ENCODE measurements at regions not wholly inside any gene's neighbourhood (a gene's known extent, or its start where the extent isn't known, plus 50 kb on each side); places are given as distances from the start of the nearest gene placed in this dataset.

DNA sequence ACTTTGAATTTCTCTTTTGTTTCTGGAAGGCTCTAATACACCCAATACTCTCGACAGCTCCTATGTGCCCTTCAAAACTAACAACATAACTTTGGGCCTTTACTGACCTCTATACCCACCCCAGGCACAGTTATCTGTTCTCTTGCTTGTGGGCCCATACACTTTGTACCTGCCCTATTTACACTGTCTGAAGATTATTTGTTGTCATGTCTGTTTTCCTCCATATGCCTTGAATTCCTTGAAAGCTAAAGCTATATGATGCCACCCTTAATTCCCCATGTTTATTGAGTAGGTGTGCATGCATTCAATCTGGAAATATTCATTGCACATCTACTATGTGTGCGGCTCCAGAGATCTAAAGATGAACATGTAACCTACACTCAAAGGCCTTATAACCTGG lies 267.6 kb downstream of the PLPP3 start (continued):
- no peak for TF ChIP-seq EGR1 (IDR thresholded peaks at IDR 0.05; ENCODE audit: borderline replicate concordance in 1 of 2, low read depth in 2 of 2, low read length in 2 of 2)
- no peak for TF ChIP-seq MYB (IDR thresholded peaks at IDR 0.05; ENCODE audit: borderline replicate concordance, low read depth, low read length)
- TF ChIP-seq, protein P1, sequence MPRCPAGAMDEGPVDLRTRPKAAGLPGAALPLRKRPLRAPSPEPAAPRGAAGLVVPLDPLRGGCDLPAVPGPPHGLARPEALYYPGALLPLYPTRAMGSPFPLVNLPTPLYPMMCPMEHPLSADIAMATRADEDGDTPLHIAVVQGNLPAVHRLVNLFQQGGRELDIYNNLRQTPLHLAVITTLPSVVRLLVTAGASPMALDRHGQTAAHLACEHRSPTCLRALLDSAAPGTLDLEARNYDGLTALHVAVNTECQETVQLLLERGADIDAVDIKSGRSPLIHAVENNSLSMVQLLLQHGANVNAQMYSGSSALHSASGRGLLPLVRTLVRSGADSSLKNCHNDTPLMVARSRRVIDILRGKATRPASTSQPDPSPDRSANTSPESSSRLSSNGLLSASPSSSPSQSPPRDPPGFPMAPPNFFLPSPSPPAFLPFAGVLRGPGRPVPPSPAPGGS (IDR thresholded peaks at IDR 0.05; ENCODE audit: borderline replicate concordance, insufficient read depth, low read depth, low read length, poor library complexity, severe bottlenecking) = no peak
- TF ChIP-seq RELA (IDR thresholded peaks at IDR 0.05; ENCODE audit: borderline replicate concordance, partially characterized antibody) = no peak
- TF ChIP-seq, protein P2, sequence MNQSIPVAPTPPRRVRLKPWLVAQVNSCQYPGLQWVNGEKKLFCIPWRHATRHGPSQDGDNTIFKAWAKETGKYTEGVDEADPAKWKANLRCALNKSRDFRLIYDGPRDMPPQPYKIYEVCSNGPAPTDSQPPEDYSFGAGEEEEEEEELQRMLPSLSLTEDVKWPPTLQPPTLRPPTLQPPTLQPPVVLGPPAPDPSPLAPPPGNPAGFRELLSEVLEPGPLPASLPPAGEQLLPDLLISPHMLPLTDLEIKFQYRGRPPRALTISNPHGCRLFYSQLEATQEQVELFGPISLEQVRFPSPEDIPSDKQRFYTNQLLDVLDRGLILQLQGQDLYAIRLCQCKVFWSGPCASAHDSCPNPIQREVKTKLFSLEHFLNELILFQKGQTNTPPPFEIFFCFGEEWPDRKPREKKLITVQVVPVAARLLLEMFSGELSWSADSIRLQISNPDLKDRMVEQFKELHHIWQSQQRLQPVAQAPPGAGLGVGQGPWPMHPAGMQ (IDR thresholded peaks at IDR 0.05; ENCODE audit: borderline replicate concordance) = no peak
- no peak for TF ChIP-seq CREB1 (IDR thresholded peaks at IDR 0.05; ENCODE audit: low read depth)
- no peak for TF ChIP-seq TCF12 (IDR thresholded peaks at IDR 0.05; ENCODE audit: low read depth, low read length)
- TF ChIP-seq TAF1 (IDR thresholded peaks at IDR 0.05; ENCODE audit: borderline replicate concordance, low read depth, low read length) = no peak
- no peak for TF ChIP-seq POU2F2 (IDR thresholded peaks at IDR 0.05; ENCODE audit: borderline replicate concordance, low read depth, low read length)
- TF ChIP-seq GATAD2B (conservative IDR thresholded peaks at IDR 0.05; ENCODE audit: low read depth) = no peak

DNA sequence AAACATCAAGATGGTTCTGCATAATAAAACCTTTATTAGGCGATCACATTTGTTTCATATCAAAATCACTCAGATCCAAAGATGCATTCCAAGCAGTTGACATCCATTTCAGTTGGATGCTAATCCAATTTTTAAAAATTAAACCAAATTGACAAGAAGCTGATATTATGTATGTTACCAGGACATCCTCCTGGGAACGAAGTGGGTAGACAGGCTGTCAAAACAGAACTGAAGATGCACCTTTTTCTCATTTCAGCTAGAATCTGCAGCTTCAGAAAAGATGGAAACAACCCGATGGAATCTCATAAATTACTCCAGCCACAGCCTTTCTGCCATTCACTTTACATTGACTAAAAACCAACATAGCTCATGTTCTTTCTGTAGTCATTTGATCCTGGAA lies 268.4 kb downstream of the PLPP3 start:
- ChIA-PET CTCF (interaction anchor here (0.7 kb wide), 1 partner anchor 9 kb away, joined by 3 read pairs; no protein-coding TSS in a partner anchor), RAD21 (ENCODE audit: unreplicated experiment) (interaction anchor here (0.7 to 1.4 kb wide), 2 partner anchors 9 to 11 kb away, joined by 3 to 4 read pairs; no protein-coding TSS in a partner anchor), POLR2A (interaction anchor here (0.7 to 1.5 kb wide), 4 partner anchors 8 to 22 kb away, joined by 4 to 7 read pairs (median 4); no protein-coding TSS in a partner anchor), SMC1A (ENCODE audit: uncharacterized antibody, unreplicated experiment) (interaction anchor here (1.0 to 3.2 kb wide), 3 partner anchors 9 to 32 kb away, joined by 4 to 19 read pairs (median 17); no protein-coding TSS in a partner anchor)
- H3K9ac ChIP-seq (ENCODE audit: control insufficient read depth, insufficient read depth, low read length) = no peak overlapping the region
- no peak overlapping the region for H3K4me2 ChIP-seq (ENCODE audit: control insufficient read depth, insufficient read depth)
- no TSS peak for BruUV-seq (replicated peaks)
- peaks cover 0 to 2% of the 10 kb centered on the region in 2 experiments; a peak in 1 of 4 replicates for H3K27me3 ChIP-seq (replicated peaks in 1 of 2; ENCODE audit: control insufficient read depth in 2 of 2, insufficient read depth in 2 of 2, low read length in 1 of 2)
- intact Hi-C loops (cut with micrococcal nuclease; ENCODE audit: unreplicated experiment) = no loop called here
- H4K20me1 ChIP-seq (ENCODE audit: control insufficient read depth, insufficient read depth) = no peaks in the 10 kb centered on the region
- in situ Hi-C loops (cut with MboI) = no loop called here
- DNase-seq (ENCODE audit: low read depth, low spot score) = no peak
- H2AFZ ChIP-seq (ENCODE audit: control insufficient read depth, low read depth, low read length) = no peak overlapping the region
- H3K27ac ChIP-seq (ENCODE audit: control insufficient read depth, insufficient read depth) = no peak overlapping the region
- no peak overlapping the region for H3K4me3 ChIP-seq
- WGBS (ENCODE audit: insufficient coverage, insufficient replicate concordance, low lambda C conversion rate, missing lambda C conversion rate) = 4% methylated on average over 3 of the region's 3 CpGs
- H3K79me2 ChIP-seq (ENCODE audit: control insufficient read depth, insufficient read depth, low read length) = no peaks in the 10 kb centered on the region
- no peaks in the 10 kb centered on the region; the same call in 2 of the 3 replicates for H3K9me3 ChIP-seq (replicated peaks; ENCODE audit: control insufficient read depth, insufficient read depth, low read length)
- no peak for FAIRE-seq
- no peaks in the 10 kb centered on the region for H3K4me1 ChIP-seq (ENCODE audit: control insufficient read depth, insufficient read depth, low read length)
- TF ChIP-seq CHD4 (IDR thresholded peaks at IDR 0.05) = no peak
- TF ChIP-seq, protein P3, sequence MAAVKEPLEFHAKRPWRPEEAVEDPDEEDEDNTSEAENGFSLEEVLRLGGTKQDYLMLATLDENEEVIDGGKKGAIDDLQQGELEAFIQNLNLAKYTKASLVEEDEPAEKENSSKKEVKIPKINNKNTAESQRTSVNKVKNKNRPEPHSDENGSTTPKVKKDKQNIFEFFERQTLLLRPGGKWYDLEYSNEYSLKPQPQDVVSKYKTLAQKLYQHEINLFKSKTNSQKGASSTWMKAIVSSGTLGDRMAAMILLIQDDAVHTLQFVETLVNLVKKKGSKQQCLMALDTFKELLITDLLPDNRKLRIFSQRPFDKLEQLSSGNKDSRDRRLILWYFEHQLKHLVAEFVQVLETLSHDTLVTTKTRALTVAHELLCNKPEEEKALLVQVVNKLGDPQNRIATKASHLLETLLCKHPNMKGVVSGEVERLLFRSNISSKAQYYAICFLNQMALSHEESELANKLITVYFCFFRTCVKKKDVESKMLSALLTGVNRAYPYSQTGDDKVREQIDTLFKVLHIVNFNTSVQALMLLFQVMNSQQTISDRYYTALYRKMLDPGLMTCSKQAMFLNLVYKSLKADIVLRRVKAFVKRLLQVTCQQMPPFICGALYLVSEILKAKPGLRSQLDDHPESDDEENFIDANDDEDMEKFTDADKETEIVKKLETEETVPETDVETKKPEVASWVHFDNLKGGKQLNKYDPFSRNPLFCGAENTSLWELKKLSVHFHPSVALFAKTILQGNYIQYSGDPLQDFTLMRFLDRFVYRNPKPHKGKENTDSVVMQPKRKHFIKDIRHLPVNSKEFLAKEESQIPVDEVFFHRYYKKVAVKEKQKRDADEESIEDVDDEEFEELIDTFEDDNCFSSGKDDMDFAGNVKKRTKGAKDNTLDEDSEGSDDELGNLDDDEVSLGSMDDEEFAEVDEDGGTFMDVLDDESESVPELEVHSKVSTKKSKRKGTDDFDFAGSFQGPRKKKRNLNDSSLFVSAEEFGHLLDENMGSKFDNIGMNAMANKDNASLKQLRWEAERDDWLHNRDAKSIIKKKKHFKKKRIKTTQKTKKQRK (IDR thresholded peaks at IDR 0.05; ENCODE audit: low read depth, low read length) = no peak
- TF ChIP-seq ETV6 (conservative IDR thresholded peaks at IDR 0.05 in 1 of 2, IDR thresholded peaks at IDR 0.05 in 1 of 2; ENCODE audit: borderline replicate concordance in 1 of 2, low read depth in 1 of 2) = no peak
- no peak for ATAC-seq
- H3K36me3 ChIP-seq (ENCODE audit: control insufficient read depth in 2 of 2, insufficient read depth in 2 of 2, low read length in 1 of 2) = no peaks in the 10 kb centered on the region
